H9 (cell line): ENCODE measurements at regions not wholly inside any gene's neighbourhood (a gene's known extent, or its start where the extent isn't known, plus 50 kb on each side); places are given as distances from the start of the nearest gene placed in this dataset.

Experiments used
- DNase-seq: peaks from one replicate; pipeline ENCODE4 v3.0.0-alpha.2; 2017
- H2AFZ ChIP-seq: one replicate; pipeline ENCODE4 v1.6.1; 2013; ENCODE audit warnings: mild to moderate bottlenecking, low read length, control low read depth, moderate library complexity
- H2AK5ac ChIP-seq: 2 replicates; pipeline ENCODE4 v1.6.1; 2013; ENCODE audit warnings: low read length, control low read depth, mixed read lengths; ENCODE audit not compliant: insufficient read length
- H2BK120ac ChIP-seq: one replicate; pipeline ENCODE4 v1.6.1; 2013; ENCODE audit warnings: low read depth, mild to moderate bottlenecking, low read length, control low read depth, inconsistent platforms; ENCODE audit not compliant: poor library complexity, severe bottlenecking
- H2BK12ac ChIP-seq: 2 replicates; pipeline ENCODE4 v1.6.1; 2013; ENCODE audit warnings: low read length, control low read depth, mixed read lengths, low read depth; ENCODE audit not compliant: insufficient read length
- H2BK15ac ChIP-seq: 2 replicates; pipeline ENCODE4 v1.6.1; 2013; ENCODE audit warnings: low read depth, low read length, control low read depth
- H2BK20ac ChIP-seq: one replicate; pipeline ENCODE4 v1.6.1; 2013; ENCODE audit warnings: low read depth, mild to moderate bottlenecking, low read length, control low read depth, inconsistent platforms; ENCODE audit not compliant: poor library complexity, severe bottlenecking
- H2BK5ac ChIP-seq: 2 replicates; pipeline ENCODE4 v1.6.1; 2013; ENCODE audit warnings: low read length, control low read depth, mixed read lengths; ENCODE audit not compliant: insufficient read length
- H3K14ac ChIP-seq: 2 replicates; pipeline ENCODE4 v1.6.1; 2013; ENCODE audit warnings: low read length, control low read depth; ENCODE audit not compliant: insufficient read depth
- H3K18ac ChIP-seq: 2 replicates; pipeline ENCODE4 v1.6.1; 2013; ENCODE audit warnings: low read depth, mild to moderate bottlenecking, mixed read lengths, low read length, control low read depth; ENCODE audit not compliant: insufficient read length
- H3K23ac ChIP-seq: 2 replicates; pipeline ENCODE4 v1.6.1; 2013; ENCODE audit warnings: low read length, control low read depth, mixed read lengths, low read depth; ENCODE audit not compliant: insufficient read length
- H3K23me2 ChIP-seq: 2 replicates; pipeline ENCODE4 v1.6.1; 2013; ENCODE audit warnings: low read depth, mild to moderate bottlenecking, mixed read lengths, low read length, control low read depth; ENCODE audit not compliant: insufficient read length, poor library complexity, severe bottlenecking
- H3K27ac ChIP-seq: 2 replicates; pipeline ENCODE4 v1.5.1; 2013; ENCODE audit warnings: low read length, control low read depth, mixed read lengths, low read depth; ENCODE audit not compliant: insufficient read length
- H3K27me3 ChIP-seq: 2 replicates; pipeline ENCODE4 v1.6.1; 2013; ENCODE audit warnings: low read length, control low read depth, inconsistent platforms; ENCODE audit not compliant: insufficient read depth
- H3K4ac ChIP-seq: 2 replicates; pipeline ENCODE4 v1.6.1; 2013; ENCODE audit warnings: low read depth, mild to moderate bottlenecking, control low read depth, inconsistent platforms, low read length, moderate library complexity
- H3K4me1 ChIP-seq: 2 replicates; pipeline ENCODE4 v1.6.1; 2013; ENCODE audit warnings: low read length, control low read depth, inconsistent platforms; ENCODE audit not compliant: insufficient read depth
- H3K4me2 ChIP-seq: 2 replicates; pipeline ENCODE4 v1.6.1; 2013; ENCODE audit warnings: low read length, control low read depth, mixed read lengths; ENCODE audit not compliant: insufficient read length, insufficient read depth
- H3K56ac ChIP-seq: 2 replicates; pipeline ENCODE4 v1.6.1; 2013; ENCODE audit warnings: low read depth, mild to moderate bottlenecking, mixed read lengths, low read length, control low read depth; ENCODE audit not compliant: insufficient read length
- H3K79me1 ChIP-seq: 2 replicates; pipeline ENCODE4 v1.6.1; 2013; ENCODE audit warnings: low read depth, mild to moderate bottlenecking, moderate library complexity, low read length, control low read depth, inconsistent platforms; ENCODE audit not compliant: insufficient read depth, poor library complexity, severe bottlenecking
- H3K79me2 ChIP-seq: 2 replicates; pipeline ENCODE4 v1.6.1; 2013; ENCODE audit warnings: low read length, control low read depth, inconsistent platforms; ENCODE audit not compliant: insufficient read depth
- H3K9ac ChIP-seq: 2 replicates; pipeline ENCODE4 v1.6.1; 2013; ENCODE audit warnings: low read length, control low read depth, mixed read lengths; ENCODE audit not compliant: insufficient read length; ENCODE audit errors: extremely low read depth
- H3K9me3 ChIP-seq: one replicate; pipeline ENCODE4 v1.6.1; 2013; ENCODE audit warnings: low read depth, low read length, inconsistent platforms; ENCODE audit not compliant: control insufficient read depth
- H3T11ph ChIP-seq: one replicate; pipeline ENCODE4 v1.6.1; 2013; ENCODE audit warnings: mild to moderate bottlenecking, low read length, control low read depth, inconsistent platforms
- H4K20me1 ChIP-seq: one replicate; pipeline ENCODE4 v1.6.1; 2013; ENCODE audit not compliant: control insufficient read depth, insufficient read length, insufficient read depth
- H4K5ac ChIP-seq: 2 replicates; pipeline ENCODE4 v1.6.1; 2013; ENCODE audit warnings: low read depth, mild to moderate bottlenecking, mixed read lengths, low read length, control low read depth; ENCODE audit not compliant: insufficient read length
- H4K8ac ChIP-seq: replicated peaks from 2 replicates; pipeline ENCODE4 v1.6.1; 2013; ENCODE audit warnings: low read length, control low read depth, mixed read lengths, low read depth; ENCODE audit not compliant: insufficient read length
- H4K91ac ChIP-seq: 2 replicates; pipeline ENCODE4 v1.6.1; 2013; ENCODE audit warnings: low read depth, mild to moderate bottlenecking, moderate library complexity, mixed read lengths, low read length, control low read depth; ENCODE audit not compliant: insufficient read length
- H3K27ac Mint-ChIP-seq, 3 experiments: 2 replicates in 2 of 3; 3 replicates in 1 of 3; pipeline ENCODE4 v1.8.0; 2020 to 2021; ENCODE audit warnings: mixed read lengths in 3 of 3, mild to moderate bottlenecking in 1 of 3, moderate library complexity in 1 of 3
- H3K27me3 Mint-ChIP-seq: 2 replicates; pipeline ENCODE4 v1.8.0; 2021; ENCODE audit warnings: low read depth, mild to moderate bottlenecking, moderate library complexity, mixed read lengths
- H3K36me3 Mint-ChIP-seq, 3 experiments: 2 replicates in 2 of 3; 3 replicates in 1 of 3; pipeline ENCODE4 v1.8.0; 2020 to 2021; ENCODE audit warnings: low read depth in 3 of 3, mixed read lengths in 3 of 3; ENCODE audit not compliant: insufficient read depth in 1 of 3
- H3K4me1 Mint-ChIP-seq, 2 experiments: 2 replicates each; pipeline ENCODE4 v1.8.0; 2020; ENCODE audit warnings: mixed read lengths in 2 of 2
- H3K4me3 Mint-ChIP-seq, 2 experiments: 2 replicates in 1 of 2; 3 replicates in 1 of 2; pipeline ENCODE4 v1.8.0; 2020 to 2021; ENCODE audit warnings: mild to moderate bottlenecking in 2 of 2, mixed read lengths in 2 of 2, moderate library complexity in 1 of 2
- H3K9me3 Mint-ChIP-seq, 2 experiments: 2 replicates in 1 of 2; 3 replicates in 1 of 2; pipeline ENCODE4 v1.8.0; 2020; ENCODE audit warnings: mild to moderate bottlenecking in 2 of 2, mixed read lengths in 2 of 2, moderate library complexity in 1 of 2
- CTCF ChIP-seq: fragments of 200-600 bp; sonication (generic); conservative IDR thresholded peaks from 3 replicates; pipeline ENCODE4 v1.8.0; 2021; ENCODE audit warnings: antibody characterized with exemption, mild to moderate bottlenecking
- WGBS: extraction: QIAGEN DNeasy Blood & Tissue Kit; methylation state at CpG from one replicate; pipeline ENCODE4 v1.1.7; 2013; ENCODE audit warnings: missing lambda C conversion rate, low lambda C conversion rate, mixed read lengths; ENCODE audit not compliant: insufficient read length; ENCODE audit errors: extremely low coverage; 5-methylcytosine and 5-hydroxymethylcytosine counted together

DNA sequence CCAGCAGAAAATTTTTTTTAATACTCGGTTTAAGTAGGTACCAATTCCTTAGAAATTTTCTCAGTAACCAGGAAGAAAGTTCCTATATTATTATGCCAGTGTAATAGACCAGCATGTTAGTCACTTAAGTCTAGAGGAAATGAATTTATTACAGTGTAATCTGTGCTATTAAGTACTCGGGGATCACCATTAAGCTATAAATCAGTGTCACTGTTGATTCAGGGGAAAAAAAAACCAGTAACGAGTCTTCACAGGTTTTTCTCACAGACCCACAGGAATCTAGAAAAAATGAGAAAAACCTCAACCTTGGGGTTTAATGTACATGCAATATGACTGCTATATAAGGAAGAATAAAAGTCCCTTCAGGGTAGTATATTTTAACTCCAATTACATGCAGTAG lies 138.3 kb upstream of the IL1RAPL2 start:
- H2AFZ ChIP-seq, result no peak overlapping the region
- Mint-ChIP-seq H3K36me3 (no peaks in the 10 kb centered on the region), H3K27me3 (peaks cover 2% of the 10 kb centered on the region), H3K4me1 (peaks cover 0 to 8% of the 10 kb centered on the region in 2 experiments; a peak in 2 of 4 replicates), H3K27ac (no peak overlapping the region), H3K9me3 (peaks cover 0 to 50% of the 10 kb centered on the region in 2 experiments; a peak in 2 of 5 replicates), H3K4me3 (no peak overlapping the region)
- no peaks in the 10 kb centered on the region for H3K79me2 ChIP-seq
- H3K18ac ChIP-seq, result no peak overlapping the region
- no peak for TF ChIP-seq CTCF
- no peaks in the 10 kb centered on the region for H3K79me1 ChIP-seq
- no peak overlapping the region for H2BK12ac ChIP-seq
- no peak overlapping the region for H3K4ac ChIP-seq
- H3K27ac ChIP-seq, result no peak overlapping the region
- no peak overlapping the region for H2BK15ac ChIP-seq
- H2BK120ac ChIP-seq, result no peak overlapping the region
- H3K4me2 ChIP-seq, result no peak overlapping the region
- H2AK5ac ChIP-seq, result no peak overlapping the region
- H3K14ac ChIP-seq, result no peak overlapping the region
- H3K56ac ChIP-seq, result no peak overlapping the region
- H3K23me2 ChIP-seq, result no peaks in the 10 kb centered on the region
- no CpG with 5 or more reads among the region's 3 CpGs for WGBS
- no peak overlapping the region for H3K9ac ChIP-seq
- no peak overlapping the region for H2BK20ac ChIP-seq
- H3K9me3 ChIP-seq, result no peaks in the 10 kb centered on the region
- no peak overlapping the region for H4K8ac ChIP-seq
- H3K23ac ChIP-seq, result no peak overlapping the region
- no peaks in the 10 kb centered on the region for H3K4me1 ChIP-seq
- H4K91ac ChIP-seq, result no peak overlapping the region
- H2BK5ac ChIP-seq, result no peak overlapping the region
- H4K5ac ChIP-seq, result no peak overlapping the region
- H4K20me1 ChIP-seq, result no peaks in the 10 kb centered on the region
- H3T11ph ChIP-seq, result no peak overlapping the region
- H3K27me3 ChIP-seq, result no peaks in the 10 kb centered on the region
- no peak for DNase-seq
